NCI-H2029 (cell line): ENCODE measurements at regions not wholly inside any gene's neighbourhood (a gene's known extent, or its start where the extent isn't known, plus 50 kb on each side); places are given as distances from the start of the nearest gene placed in this dataset.
A peak's percentile ranks its signal among the peaks of the same experiment; 100 is the strongest.

Experiments
- DNase-seq: peaks from one replicate; lab custom pipeline; 2025; lab: John Stamatoyannopoulos, UW

DNA sequence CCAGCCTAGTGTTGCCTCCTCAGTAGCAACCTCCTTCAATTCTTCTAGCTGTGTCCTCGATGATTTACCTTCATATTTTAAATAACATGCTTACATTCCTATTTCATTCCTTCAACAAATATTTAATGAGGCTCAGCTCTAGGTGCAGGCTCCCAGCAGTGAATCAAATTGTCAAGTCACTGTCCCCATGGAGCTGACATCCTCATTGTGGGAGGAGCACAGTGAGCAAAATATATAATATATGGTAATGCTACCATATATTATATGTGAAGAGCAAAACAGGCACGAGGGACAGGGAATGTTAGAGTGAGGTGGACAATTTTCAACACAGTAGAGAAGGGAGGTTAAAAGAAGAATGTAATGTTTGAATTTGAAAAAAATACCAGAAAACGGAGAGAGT lies 869.1 kb downstream of the SLC4A3 start:
- no peak for DNase-seq

DNA sequence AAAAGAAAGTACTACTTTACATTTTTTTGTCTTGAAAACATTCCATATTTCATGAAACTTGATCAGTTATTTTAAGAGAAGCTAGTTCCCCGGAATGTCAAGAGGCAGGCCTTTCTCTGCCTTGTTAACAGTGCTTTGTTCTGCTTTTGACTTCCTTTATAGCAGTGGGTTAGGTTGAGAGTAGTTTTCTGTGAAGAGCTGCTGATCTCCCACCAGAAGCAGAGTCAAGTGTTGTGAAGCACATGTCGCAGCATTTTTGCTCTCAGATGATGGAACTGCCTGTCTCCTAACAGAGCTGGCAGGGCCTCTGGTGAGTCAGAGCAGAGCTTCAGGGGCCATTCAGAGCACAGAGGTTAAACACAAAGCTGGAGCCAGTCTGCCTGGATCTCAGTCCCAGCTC lies 871.8 kb downstream of the SLC4A3 start:
- DNase-seq: peak; percentile 49

DNA sequence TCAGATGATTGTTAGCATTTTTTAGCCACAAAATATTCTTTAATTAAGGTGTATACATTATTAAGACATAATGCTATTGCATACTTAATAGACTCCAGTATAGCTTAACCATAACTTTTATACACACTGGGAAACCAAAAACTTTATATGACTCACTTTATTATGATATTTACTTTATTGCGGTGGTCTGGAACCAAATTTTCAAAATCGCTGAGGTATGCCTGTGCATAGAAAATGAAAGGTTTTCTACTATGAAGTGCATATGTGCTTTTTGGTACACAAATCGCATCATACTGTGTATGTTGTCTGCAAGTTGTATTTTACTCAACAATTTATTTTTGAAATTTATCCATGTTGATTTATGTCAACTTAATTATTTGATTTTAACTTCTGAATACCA lies 875.1 kb downstream of the SLC4A3 start:
- DNase-seq: no peak

DNA sequence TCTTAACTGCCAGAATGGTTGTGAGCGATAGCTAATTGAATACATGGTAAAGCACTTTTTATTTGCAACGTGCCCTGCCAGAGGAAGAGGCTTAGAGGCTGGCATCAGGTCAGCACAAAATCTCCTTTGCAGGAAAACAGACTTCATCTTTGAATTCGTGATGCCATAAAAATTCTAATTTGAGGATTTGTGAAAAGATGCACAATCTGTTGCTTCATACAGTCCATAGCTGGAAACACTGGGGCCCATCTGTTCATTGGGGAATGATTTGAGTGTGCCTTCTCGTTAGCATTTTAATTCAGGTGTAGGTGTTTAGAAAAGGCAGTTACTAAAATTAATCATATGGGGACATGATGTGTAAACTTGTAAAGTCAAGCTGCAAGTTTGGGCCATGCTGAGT lies 876.0 kb downstream of the SLC4A3 start:
- no peak for DNase-seq

DNA sequence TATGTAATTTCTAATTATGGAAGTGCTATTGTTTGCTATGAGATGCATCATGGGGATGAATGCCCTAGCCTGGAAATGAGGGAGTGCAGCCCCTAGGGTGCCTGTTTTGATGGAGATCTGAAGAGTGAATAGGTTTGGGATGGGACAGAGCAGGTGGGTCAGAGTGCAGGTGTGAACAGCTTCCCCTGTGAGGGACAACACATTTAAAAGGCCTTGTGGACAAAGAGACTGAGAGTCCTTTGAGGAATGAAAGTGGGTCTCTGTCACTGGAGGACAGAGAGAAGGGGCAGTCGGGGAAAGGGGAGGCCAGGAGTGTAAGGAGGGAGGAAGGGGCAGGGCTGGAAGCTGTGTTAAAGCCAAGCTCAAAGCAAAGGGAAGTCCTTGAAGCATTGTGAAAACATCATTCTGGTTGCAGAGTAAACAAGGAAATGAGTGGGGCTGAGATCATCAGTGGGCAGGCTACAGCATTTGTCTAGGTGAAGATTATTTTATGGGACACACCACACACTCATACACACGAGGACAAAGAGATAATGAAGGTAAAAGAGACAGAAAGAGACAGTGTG lies 877.6 kb downstream of the SLC4A3 start:
- peak; percentile 97 for DNase-seq

DNA sequence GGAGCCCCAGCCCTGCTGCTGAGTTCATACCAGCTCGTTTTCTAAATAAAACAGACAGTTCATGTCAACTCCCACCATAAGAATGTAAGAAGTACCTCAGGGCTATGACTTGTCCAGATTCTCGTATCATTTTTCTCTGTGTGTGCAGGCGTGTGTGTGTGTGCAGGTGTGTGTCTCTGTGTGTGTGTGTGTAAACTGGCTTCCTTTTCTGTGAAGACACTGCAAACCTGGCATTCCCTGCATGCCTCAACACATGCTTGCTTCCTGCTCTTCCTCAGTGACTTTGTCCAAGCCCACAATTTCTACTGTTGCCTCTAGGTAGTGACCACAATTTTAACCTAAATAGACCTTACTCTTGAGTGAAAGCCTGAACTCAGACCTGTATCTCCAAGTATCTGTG lies 879.0 kb downstream of the SLC4A3 start:
- DNase-seq: no peak

DNA sequence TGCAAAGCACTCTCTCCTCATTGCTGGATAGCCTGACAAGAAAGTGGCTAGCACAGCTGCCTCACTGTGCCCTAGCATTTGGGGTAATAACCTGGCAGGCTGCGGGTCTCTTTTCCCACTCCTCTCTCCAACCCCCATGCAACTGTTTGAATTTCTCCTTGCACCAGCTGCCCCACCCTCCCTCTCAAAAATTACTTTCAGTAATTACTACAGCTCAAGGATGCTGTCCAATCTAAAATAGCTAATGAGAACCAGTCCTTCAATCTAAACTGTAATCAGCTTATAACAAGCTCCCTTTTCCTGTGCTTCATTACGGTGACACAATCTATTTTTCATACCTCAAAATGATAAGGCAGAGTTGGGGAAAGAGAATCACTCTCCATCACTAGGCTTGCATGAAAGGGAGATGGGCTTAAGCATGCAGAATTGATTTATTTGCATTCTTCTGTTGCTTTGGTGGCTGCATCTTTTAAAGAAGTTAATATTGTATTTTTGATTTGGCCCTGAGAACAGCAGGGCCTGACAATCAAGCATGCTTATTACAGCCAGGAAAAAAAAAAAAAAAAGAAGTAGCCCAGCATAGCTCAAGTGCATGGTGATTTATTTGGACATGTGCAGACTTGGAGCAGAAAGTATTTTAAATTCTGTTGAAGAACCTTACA lies 881.8 kb downstream of the SLC4A3 start:
- no peak for DNase-seq

DNA sequence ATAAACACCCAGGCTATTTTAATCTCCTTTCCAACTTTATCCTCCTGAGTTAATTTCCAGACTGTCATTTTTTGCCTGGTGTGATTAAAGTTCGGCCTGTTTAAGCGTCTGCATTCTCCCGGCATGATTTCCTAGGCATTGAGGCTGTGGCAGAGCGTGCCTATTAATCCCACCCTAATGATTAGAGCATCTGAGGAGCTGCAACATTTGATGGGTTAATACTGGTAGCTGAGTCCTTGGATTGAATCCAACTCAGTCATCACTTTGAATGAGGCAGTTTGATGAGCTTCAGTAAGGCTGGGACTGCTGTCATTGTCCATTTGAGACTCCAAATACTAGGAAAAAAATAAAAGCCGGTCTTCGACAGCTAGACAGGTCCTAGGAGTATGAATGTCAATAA lies 882.5 kb downstream of the SLC4A3 start:
- DNase-seq: no peak

DNA sequence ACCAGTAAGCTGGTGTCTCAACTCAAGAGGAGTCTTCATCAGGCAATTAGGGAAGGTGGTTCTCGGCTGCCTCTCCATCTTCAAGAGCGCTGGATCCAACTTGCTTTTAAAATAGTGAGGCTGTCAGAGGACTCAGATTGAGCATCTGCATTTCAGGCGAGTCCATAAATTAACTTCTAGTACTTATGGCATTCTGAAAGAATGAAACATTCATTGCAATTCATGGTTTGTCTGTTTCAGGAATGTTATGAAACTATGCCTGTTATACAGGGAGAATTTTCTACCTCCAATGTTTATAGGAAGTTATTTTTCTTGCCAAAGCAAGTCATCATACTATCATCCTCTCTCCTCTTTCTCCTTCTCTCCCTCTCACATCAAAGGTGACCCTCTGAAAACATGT lies 883.2 kb downstream of the SLC4A3 start:
- no peak for DNase-seq

DNA sequence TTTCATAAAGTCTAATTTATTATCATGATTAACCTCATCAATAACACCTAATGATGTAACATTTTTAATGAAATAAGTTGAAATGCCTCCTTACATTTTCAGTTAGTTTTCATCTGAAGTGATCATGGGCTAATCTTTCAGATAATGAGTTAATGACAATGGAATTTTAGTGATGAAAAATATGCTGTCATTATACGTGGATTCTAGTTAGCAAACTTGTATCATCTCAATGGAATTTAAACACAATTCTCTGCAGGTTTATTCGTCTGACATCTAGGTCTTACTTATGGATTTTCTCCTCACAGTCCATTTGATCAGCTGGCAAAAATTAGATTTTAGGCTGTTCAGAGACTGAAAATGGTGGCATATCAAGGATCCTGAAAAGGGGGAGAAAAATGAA lies 885.0 kb downstream of the SLC4A3 start:
- no peak for DNase-seq

DNA sequence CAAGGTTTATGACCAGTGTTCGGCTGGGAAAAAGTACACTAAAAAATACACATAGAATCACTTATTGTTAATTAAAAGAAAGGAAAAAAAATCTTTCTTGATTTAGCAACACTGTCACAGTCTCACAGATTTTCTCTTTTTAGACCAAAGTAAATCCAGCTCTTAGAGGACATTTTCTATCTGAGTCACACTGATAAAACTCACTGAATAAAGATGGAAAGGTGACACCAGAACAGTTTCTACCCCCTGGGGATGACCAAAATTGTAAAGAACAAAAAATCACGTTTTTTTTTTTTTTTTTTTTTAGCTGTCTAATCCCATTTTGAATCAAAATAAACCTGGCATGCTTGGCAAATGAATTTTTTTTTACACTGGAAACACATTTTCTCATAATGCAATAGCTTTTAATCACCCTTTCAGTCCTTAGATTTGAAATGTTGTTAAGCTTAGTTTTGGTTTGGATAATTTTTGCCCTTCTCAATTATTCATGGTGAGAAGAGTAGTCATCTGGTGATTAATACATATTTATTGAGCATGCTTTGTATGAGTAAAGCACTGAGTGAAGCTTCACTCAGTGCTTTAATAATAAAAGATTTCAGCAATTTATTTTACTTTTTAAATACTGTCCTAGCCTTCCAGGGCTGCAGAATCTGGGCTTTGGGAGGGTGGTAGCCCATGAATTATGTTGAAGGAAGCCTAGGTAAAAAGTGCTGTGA lies 886.3 kb downstream of the SLC4A3 start:
- no peak for DNase-seq

DNA sequence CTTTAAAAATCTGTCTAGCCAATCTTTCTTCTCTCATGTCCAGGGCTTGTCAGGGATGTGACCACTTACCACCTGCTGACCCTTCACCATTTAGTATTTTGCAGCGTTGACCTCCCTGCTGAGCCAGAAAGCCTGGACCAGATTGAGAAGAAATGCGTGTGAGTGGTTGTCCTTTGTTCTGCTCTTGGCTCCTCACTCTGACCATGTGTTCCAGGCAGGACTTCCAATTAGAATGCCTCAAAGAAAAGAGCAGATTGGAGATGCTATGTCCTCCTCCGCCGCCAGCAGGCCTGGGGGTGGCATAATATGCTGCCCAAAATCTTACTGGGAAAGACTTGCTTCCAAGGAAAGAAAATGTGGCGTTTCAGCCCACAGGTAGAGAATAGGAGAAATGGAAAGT lies 894.1 kb downstream of the SLC4A3 start:
- no peak for DNase-seq

DNA sequence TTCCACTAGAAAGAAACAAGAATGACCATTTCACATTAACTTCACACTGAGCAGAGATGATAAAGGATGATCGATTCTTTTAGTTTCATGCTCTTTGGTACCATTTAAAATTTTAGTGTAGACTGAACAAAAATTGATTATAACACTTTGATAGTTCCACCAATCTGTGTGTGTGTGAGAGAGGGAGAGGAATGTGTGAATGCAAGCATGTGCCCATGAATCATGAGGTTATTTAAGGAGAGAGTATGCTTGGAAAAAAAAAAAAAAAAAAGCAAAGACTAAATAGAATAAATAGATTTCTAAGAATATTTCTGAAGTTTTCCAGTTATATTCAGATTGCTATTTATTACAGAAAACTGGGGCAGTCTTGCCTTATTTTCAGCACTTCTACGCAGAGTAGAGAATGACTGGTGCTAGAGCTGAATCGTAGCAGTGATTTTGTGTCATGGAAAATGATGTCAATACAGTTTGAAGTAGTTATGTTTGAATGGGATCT lies 900.8 kb downstream of the SLC4A3 start:
- no peak for DNase-seq

DNA sequence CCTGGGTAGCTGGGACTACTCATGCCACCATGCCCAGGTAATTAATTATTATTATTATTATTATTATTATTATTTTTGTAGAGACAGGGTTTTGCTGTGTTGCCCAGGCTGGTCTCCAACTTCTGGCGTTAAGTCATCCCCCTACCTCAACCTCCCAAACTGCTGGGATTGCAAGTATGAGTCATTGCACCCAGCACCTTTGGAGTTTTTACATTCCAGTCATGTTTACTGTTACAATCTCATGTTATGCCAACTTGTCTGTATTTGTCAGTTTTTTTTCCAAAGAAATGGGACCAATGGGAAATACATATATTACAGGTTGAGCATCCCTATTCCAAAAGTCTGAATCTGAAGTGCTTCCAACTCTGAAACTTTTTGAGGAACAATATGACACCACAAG lies 903.8 kb downstream of the SLC4A3 start:
- DNase-seq: no peak

DNA sequence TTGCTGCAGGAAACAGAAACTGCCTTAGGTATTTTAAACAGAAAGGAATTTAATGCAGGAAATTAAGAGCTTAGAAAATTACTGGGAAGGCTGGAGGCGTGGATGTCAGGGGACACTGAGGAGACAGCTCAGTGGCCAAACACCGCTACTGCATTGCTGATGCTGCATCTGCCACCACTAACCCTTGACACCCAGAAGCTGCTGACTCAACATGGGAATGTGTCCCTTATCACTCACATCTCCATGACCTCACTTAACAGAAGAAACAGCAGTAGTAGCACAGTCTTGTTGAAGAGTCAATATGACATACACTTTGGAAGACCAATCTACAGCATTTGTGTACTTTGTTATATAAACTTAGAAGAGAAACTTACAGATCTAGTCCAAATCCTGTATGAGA lies 906.1 kb downstream of the SLC4A3 start:
- DNase-seq: no peak

DNA sequence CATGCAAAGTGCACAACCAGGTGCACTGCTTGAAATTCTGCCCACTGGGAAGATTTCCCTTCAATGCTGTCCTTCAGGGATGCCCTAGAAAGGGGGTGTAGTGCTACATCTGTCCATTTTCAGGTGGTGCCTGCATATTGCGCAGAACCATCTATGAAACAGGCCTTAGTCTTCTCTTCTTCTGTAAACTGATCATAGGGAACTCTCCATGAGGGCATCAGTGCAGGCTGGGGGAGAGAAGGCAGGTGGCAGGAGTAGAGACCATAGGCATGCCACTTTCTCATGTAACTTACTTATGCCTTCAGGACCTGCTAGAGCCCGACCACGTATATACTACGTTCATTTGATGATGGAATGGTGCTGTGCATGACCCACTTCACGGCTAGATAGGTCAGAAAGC lies 912.1 kb downstream of the SLC4A3 start:
- no peak for DNase-seq

DNA sequence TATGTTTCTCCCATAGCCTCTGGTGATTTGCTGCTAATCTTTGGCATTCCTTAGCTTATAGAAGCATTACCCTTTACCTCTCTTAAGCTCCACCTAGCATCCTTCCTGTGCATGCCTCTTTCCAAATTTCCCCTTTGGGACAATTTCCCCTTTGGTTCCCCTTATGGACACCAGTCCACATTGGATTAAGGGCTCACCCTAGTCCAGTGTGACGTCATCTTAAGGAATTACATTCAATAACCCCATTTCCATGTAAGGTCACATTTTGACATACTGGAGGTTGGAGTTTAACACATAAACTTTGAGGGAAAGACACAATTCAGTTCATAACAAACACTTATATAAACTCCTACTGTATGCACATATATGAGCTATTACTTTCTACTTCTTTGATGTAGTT lies 916.6 kb downstream of the SLC4A3 start:
- DNase-seq: no peak

DNA sequence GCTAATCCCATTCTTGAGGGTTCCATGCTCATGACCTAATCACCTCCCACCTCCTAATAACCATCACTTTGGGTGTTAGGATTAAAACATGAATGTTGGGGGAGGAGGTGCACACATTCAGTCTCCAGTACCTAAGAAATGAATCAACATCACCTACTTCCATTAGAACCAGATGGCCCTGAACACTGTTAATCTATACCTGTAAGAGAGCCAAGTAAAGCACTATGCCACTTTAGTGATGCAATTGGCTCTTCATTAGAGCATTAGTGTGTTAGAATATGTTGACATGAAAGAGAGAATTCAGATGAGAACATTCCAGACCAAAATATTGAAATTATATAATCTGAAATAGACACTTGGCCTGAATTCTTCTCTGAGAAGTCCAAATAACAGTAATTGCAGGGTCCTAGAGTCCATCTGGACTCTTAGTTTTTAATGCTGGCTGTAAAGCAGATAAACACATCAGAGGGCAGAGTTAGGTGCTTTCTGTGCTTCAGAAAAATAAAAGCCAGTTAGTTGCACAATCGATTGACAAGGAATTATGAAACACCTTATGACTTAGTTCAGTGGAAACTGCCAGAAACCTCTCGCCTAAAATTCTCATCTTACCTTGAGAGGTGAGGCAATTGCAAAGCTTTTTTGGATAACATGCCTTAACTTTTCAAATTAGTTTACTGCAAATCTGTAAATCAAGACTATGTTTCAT lies 923.7 kb downstream of the SLC4A3 start:
- no peak for DNase-seq

DNA sequence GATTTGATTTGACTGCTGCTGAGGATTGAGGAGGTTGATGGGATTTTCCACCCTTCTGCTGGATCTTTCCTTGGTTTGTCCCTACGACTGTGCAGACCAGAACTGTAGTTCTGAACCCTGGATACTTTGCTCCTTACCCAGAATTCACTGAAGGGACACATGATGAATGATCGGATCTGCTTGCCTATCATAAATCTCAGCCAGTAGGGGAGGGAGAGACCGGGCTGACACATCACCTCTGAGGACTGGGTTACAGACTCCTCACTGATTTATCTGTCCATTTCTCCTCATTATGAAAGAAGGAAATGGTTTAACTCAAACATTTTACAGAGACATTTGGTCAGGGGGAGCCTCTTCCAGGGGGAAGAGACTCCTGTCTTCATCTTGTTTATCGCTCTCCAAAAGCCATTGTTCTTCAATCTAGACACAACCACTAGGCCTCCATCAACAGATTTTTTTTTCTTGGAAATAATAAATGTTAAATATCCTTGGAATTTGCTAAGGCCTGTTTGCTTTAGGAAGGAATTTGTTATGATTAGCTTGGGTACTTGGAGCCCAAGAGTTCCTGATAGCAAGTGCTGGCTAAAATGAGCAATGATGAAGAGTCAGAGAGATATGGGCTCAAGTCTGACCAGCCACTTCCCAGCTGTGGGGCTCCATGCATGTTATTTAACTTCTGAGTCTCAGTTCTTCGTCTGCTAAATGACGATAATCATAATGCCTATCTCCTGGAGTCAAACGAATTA lies 925.5 kb downstream of the SLC4A3 start:
- DNase-seq: no peak

DNA sequence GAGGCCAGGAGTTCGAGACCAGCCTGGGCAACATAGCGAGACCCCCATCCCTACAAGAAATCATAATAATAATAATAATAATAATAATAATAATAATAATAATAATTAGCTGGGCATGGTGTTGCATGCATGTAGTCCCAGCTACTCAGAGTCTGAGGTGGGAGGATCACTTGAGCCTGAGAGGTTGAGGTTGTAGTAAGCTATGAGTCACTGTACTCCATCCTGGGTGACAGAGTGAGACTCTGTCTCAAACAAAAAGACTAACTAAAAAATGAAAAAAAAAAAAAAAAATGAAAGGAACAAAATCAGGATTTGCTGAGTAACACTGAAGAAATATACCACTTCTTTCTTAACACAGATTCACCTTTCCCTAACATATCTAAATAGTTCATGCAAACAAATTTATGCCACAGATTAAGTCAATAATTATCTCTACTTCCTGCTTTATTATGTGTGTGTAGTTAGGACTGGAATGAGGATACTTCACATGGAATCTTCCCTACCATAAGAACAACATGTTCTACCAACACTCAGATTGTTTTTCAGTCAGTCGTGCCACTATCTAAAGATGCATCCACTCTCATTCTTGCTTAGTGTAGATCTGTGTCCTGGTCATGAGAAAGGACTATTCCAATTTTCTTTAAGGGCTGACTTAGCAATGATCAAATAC lies 928.7 kb downstream of the SLC4A3 start:
- DNase-seq: no peak

DNA sequence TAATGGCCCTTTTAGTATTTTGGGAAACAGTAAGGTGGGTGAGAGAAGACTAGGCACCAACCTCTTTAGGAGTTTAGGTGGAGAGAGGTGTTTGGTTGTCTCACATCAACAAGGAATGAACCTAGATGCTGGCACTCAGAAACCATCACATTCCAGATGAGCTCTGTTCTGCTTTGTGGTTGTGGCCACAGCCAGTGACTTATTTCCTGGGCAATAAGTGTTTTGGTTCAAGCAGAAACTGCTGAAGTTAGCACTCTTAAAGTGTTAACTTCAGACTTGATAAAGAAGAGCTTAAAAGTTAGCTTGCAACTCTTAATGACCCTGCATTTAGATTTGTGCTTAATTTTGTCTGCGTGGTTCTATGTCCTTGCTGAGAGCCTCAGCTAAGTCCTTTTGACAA lies 929.2 kb downstream of the SLC4A3 start:
- no peak for DNase-seq

DNA sequence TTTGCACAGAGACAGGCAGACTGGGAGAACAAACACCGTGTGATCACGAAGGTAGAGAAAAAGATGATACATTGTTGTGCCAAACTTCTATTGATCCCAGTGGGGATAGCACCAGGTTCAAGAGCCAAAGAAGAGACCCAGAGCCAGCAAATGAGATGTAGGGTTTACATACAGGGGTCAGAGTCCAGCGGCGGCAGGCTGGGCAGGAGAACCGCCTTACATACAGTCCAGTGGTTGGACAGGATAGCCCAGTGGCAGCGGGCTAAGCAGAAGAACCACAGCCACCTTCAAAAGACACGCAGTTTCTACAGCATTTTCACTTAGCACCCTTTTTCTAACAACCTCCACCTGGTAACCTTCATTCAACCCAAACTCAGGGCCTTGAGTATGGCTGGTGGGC lies 932.8 kb downstream of the SLC4A3 start:
- no peak for DNase-seq
